ENCODE measurements at regions not wholly inside any gene's neighbourhood (a gene's known extent, or its start where the extent isn't known, plus 50 kb on each side); places are given as distances from the start of the nearest gene placed in this dataset.
"Not testable (repeated sequence)": the region's sequence is repeated elsewhere in the genome, so short reads cannot be mapped to it uniquely, and the experiment has no call there.

GRCh38 chr7:83738291-83738835 lies 89.4 kb upstream of the SEMA3E start:
- Histone ChIP-seq H3K27me3 (no peaks in the 10 kb centered on the region), H3K9me3 (no peaks in the 10 kb centered on the region), H3K36me3 (no peaks in the 10 kb centered on the region), H3K4me1 (no peaks in the 10 kb centered on the region), H3K4me3 (no peak overlapping the region), H3K27ac (no peak overlapping the region)
- intact Hi-C loops (cut with DNase I; ENCODE audit: low total_unique reads): no loop called here
- no peak for TF ChIP-seq CTCF (IDR thresholded peaks at IDR 0.05)
- TF ChIP-seq EP300 (IDR thresholded peaks at IDR 0.05): no peak
- no peak for TF ChIP-seq POLR2AphosphoS5 (IDR thresholded peaks at IDR 0.05)
- no peak for TF ChIP-seq POLR2A (IDR thresholded peaks at IDR 0.05)
- 18 to 33% (median 30%) methylated on average over 3 of the region's 3 CpGs for WGBS, 5 donors
- no peak for DNase-seq

GRCh38 chr7:83732305-83732704 lies 83.4 kb upstream of the SEMA3E start:
- no peak overlapping the region for H3K27ac ChIP-seq
- no peak overlapping the region for H3K4me3 ChIP-seq
- H3K36me3 ChIP-seq: no peaks in the 10 kb centered on the region
- no peaks in the 10 kb centered on the region for H3K4me1 ChIP-seq
- intact Hi-C loops (cut with DNase I; ENCODE audit: low total_unique reads): no loop called here
- WGBS, 5 donors: 43 to 86% (median 63%) methylated on average over 3 of the region's 3 CpGs
- no peaks in the 10 kb centered on the region for H3K9me3 ChIP-seq
- DNase-seq: no peak
- TF ChIP-seq EP300 (IDR thresholded peaks at IDR 0.05) (no peak), CTCF (IDR thresholded peaks at IDR 0.05) (no peak), POLR2A (IDR thresholded peaks at IDR 0.05) (no peak), POLR2AphosphoS5 (IDR thresholded peaks at IDR 0.05) (no peak)
- no peaks in the 10 kb centered on the region for H3K27me3 ChIP-seq

- no peak overlapping the region for H3K4me3 ChIP-seq
- intact Hi-C loops (cut with DNase I; ENCODE audit: low total_unique reads): no loop called here
Observed at GRCh38 chr7:83731154-83731553, 82.2 kb upstream of the SEMA3E start.

GRCh38 chr7:83716923-83717322 lies 68.0 kb upstream of the SEMA3E start:
- WGBS, 5 donors: 82 to 96% (median 90%) methylated on average over 6 of the region's 6 CpGs
- H3K36me3 ChIP-seq; intact Hi-C loops (cut with DNase I; ENCODE audit: low total_unique reads); H3K27me3 ChIP-seq; H3K27ac ChIP-seq; DNase-seq; H3K9me3 ChIP-seq; H3K4me3 ChIP-seq; H3K4me1 ChIP-seq: not testable (repeated sequence)

More at GRCh38 chr7:83731154-83731553, 82.2 kb upstream of the SEMA3E start:
- TF ChIP-seq EP300 (IDR thresholded peaks at IDR 0.05): no peak
- TF ChIP-seq CTCF (IDR thresholded peaks at IDR 0.05): no peak
- no peak for TF ChIP-seq POLR2AphosphoS5 (IDR thresholded peaks at IDR 0.05)
- no peak for TF ChIP-seq POLR2A (IDR thresholded peaks at IDR 0.05)
- DNase-seq: no peak
- no peaks in the 10 kb centered on the region for H3K9me3 ChIP-seq
- no peaks in the 10 kb centered on the region for H3K27me3 ChIP-seq
- no peaks in the 10 kb centered on the region for H3K4me1 ChIP-seq
- no peak overlapping the region for H3K27ac ChIP-seq
- no peaks in the 10 kb centered on the region for H3K36me3 ChIP-seq

- 61 to 75% (median 67%) methylated on average over 3 of the region's 3 CpGs for WGBS, 5 donors
- DNase-seq: no peak
Observed at GRCh38 chr7:83708531-83708930, 59.6 kb upstream of the SEMA3E start.

More at GRCh38 chr7:83708531-83708930, 59.6 kb upstream of the SEMA3E start:
- Histone ChIP-seq H3K36me3 (no peaks in the 10 kb centered on the region), H3K27ac (no peak overlapping the region), H3K4me1 (no peaks in the 10 kb centered on the region), H3K4me3 (no peak overlapping the region), H3K27me3 (no peaks in the 10 kb centered on the region), H3K9me3 (peaks cover 0 to 11% (median 0%) of the 10 kb centered on the region in 4 donors)
- TF ChIP-seq POLR2AphosphoS5 (IDR thresholded peaks at IDR 0.05) (no peak), CTCF (IDR thresholded peaks at IDR 0.05) (no peak), POLR2A (IDR thresholded peaks at IDR 0.05) (no peak), EP300 (IDR thresholded peaks at IDR 0.05) (no peak)
- intact Hi-C loops (cut with DNase I; ENCODE audit: low total_unique reads): no loop called here

Measured in stomach (tissue), 8 donors.